RWPE1 (cell line): ENCODE measurements at regions not wholly inside any gene's neighbourhood (a gene's known extent, or its start where the extent isn't known, plus 50 kb on each side); places are given as distances from the start of the nearest gene placed in this dataset.

Experiments used
- CTCF ChIA-PET: fragments of 350-600 bp; sonication (Branson Sonifier 250); formaldehyde crosslinking; extraction: SDS; loops from one replicate; lab custom pipeline; 2021; lab: Yijun Ruan, JAX
- POLR2A ChIA-PET: fragments of 400-600 bp; formaldehyde crosslinking; extraction: SDS; loops from one replicate; lab custom pipeline; 2020; ENCODE audit warnings: antibody characterized with exemption; ENCODE audit not compliant: low non-redundant PET; lab: Yijun Ruan, JAX
- DNase-seq: peaks from one replicate; pipeline ENCODE4 v3.0.0; 2012; ENCODE audit warnings: low spot score
- H3K27ac ChIP-seq: fragments of 450-650 bp; 2 replicates; pipeline ENCODE4 v1.5.1; 2017
- CTCF ChIP-seq: fragments of 450-650 bp; conservative IDR thresholded peaks from 2 replicates; pipeline ENCODE4 v1.5.1; 2017; ENCODE audit warnings: low read depth, mild to moderate bottlenecking

GRCh38 chr9:78598120-78598519, 301.2 kb downstream of the PSAT1 start:
- ChIA-PET CTCF (no interaction called here), POLR2A (no interaction called here)

GRCh38 chr9:78599926-78600325, 303.0 kb downstream of the PSAT1 start:
- ChIA-PET CTCF (interaction anchor here (0.8 kb wide), 1 partner anchor 10 kb away, joined by 3 read pairs; no protein-coding TSS in a partner anchor), POLR2A (no interaction called here)
- H3K27ac ChIP-seq: no peak overlapping the region
- DNase-seq: no peak
- TF ChIP-seq CTCF: no peak

More at GRCh38 chr9:78598120-78598519, 301.2 kb downstream of the PSAT1 start:
- H3K27ac ChIP-seq: no peak overlapping the region
- DNase-seq: no peak
- TF ChIP-seq CTCF: no peak

GRCh38 chr9:78601957-78602565, 305.1 kb downstream of the PSAT1 start:
- no peak overlapping the region for H3K27ac ChIP-seq

GRCh38 chr9:78605041-78606000, 308.4 kb downstream of the PSAT1 start:
- DNase-seq: no peak
- no peak for TF ChIP-seq CTCF
- H3K27ac ChIP-seq: no peak overlapping the region
- CTCF ChIA-PET: interaction anchor here (0.6 kb wide), 2 partner anchors 8 to 127 kb away, joined by 3 to 4 read pairs; no protein-coding TSS in a partner anchor
- POLR2A ChIA-PET: no interaction called here

More at GRCh38 chr9:78601957-78602565, 305.1 kb downstream of the PSAT1 start:
- peak; percentile 58 for DNase-seq
- peak; percentile 81 for TF ChIP-seq CTCF
- ChIA-PET POLR2A (no interaction called here), CTCF (interaction anchor here (0.5 to 0.8 kb wide), 6 partner anchors 60 to 494 kb away, joined by 3 to 8 read pairs (median 4); no protein-coding TSS in a partner anchor)

GRCh38 chr9:78606001-78606379, 309.1 kb downstream of the PSAT1 start:
- no peak for DNase-seq
- H3K27ac ChIP-seq: no peak overlapping the region
- POLR2A ChIA-PET: no interaction called here
- CTCF ChIA-PET: interaction anchor here (0.6 kb wide), 1 partner anchor 8 kb away, joined by 3 read pairs; no protein-coding TSS in a partner anchor
- TF ChIP-seq CTCF: no peak

GRCh38 chr9:78607853-78608252, 310.9 kb downstream of the PSAT1 start:
- CTCF ChIA-PET: no interaction called here

More at GRCh38 chr9:78607853-78608252, 310.9 kb downstream of the PSAT1 start:
- no peak overlapping the region for H3K27ac ChIP-seq
- POLR2A ChIA-PET: no interaction called here
- no peak for DNase-seq
- no peak for TF ChIP-seq CTCF
